OCI-LY3 (cell line): ENCODE measurements at regions not wholly inside any gene's neighbourhood (a gene's known extent, or its start where the extent isn't known, plus 50 kb on each side); places are given as distances from the start of the nearest gene placed in this dataset.

Source experiments
- H2AFZ ChIP-seq: fragments of 200-600, 300-600 bp; shearing (Covaris generic); 2 replicates; pipeline ENCODE4 v1.6.0; 2014; ENCODE audit warnings: antibody characterized with exemption, low read depth, low read length
- H3K27ac ChIP-seq: fragments of 200-600, 300-600 bp; sonication (generic); 2 replicates; pipeline ENCODE4 v1.5.1; 2014; ENCODE audit warnings: mild to moderate bottlenecking, low read length, moderate library complexity, mixed read lengths
- H3K27me3 ChIP-seq: fragments of 200-600, 300-600 bp; sonication (generic); 2 replicates; pipeline ENCODE4 v1.6.1; 2014; ENCODE audit warnings: low read depth, low read length, mixed read lengths
- H3K36me3 ChIP-seq: fragments of 200-600, 300-600 bp; sonication (generic); replicated peaks from 2 replicates; pipeline ENCODE3; 2014; ENCODE audit warnings: low read depth, low read length, mixed read lengths
- H3K4me1 ChIP-seq: fragments of 300-600, 200-600 bp; sonication (generic); 2 replicates; pipeline ENCODE4 v1.6.1; 2014; ENCODE audit warnings: low read length, mixed read lengths
- H3K4me2 ChIP-seq: fragments of 200-600, 300-600 bp; sonication (generic); 2 replicates; pipeline ENCODE4 v1.6.1; 2014; ENCODE audit warnings: low read length, mixed read lengths
- H3K4me3 ChIP-seq: fragments of 300-600, 200-600 bp; sonication (generic); 2 replicates; pipeline ENCODE4 v1.5.1; 2014; ENCODE audit warnings: antibody characterized with exemption, mild to moderate bottlenecking, low read length, moderate library complexity
- H3K79me2 ChIP-seq: fragments of 300-600, 200-600 bp; shearing (Covaris generic); 2 replicates; pipeline ENCODE4 v1.6.1; 2014; ENCODE audit warnings: mild to moderate bottlenecking, low read length, mixed read lengths
- H3K9ac ChIP-seq: fragments of 300-600, 200-600 bp; shearing (Covaris generic); 2 replicates; pipeline ENCODE4 v1.6.0; 2014; ENCODE audit warnings: mild to moderate bottlenecking, low read length, moderate library complexity
- H3K9me3 ChIP-seq: fragments of 200-600, 300-600 bp; shearing (Covaris generic); 2 replicates; pipeline ENCODE4 v1.6.1; 2014; ENCODE audit warnings: low read length, mixed read lengths; ENCODE audit not compliant: insufficient read depth
- H4K20me1 ChIP-seq: fragments of 200-600, 300-600 bp; sonication (generic); 2 replicates; pipeline ENCODE4 v1.6.1; 2016; ENCODE audit warnings: low read length, mixed read lengths; ENCODE audit not compliant: insufficient read depth
- CTCF ChIP-seq: fragments of 200-600, 300-600 bp; sonication (generic); IDR thresholded peaks from 2 replicates; pipeline ENCODE4 v1.5.1; 2014; ENCODE audit warnings: antibody characterized with exemption, low read length, low read depth
- EZH2phosphoT487 ChIP-seq: fragments of 200-600 bp; shearing (Covaris generic); IDR thresholded peaks from 2 replicates; pipeline ENCODE4 v1.6.1; 2018; ENCODE audit warnings: antibody characterized with exemption, mixed run types, low read depth

DNA sequence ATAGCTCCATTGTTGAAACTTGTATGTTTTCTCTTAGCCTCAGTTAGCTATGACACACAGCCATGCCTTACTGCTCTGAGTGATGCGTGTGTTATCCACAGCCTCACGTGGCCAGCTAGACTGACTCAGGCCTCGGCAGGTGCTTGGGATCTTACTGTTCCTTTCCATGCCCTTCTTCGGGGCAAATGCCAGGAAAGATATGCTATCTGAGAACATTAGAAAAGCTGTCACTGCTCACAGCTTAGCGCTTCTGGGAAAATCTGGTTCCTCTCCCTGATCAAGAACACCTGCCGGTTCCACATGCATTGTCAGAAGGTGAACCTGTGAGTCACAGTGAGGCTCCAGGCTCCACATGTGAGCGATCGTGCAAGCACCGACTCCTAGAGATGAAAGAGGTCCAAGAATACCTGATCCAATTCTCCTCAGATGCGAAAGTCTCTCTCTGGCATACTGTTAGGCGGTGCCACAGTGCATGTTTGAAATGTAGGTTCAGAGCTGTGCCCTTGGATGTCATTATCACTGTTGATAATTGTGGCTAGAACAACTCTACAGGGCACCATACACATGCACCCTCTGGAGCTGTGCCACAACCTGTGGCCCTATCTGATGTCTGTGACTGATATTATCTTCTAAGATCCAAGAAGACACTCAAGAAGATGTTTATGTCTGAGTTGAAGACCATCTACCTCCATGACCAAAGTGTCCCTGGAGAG lies 247.8 kb upstream of the IGFBP3 start:
- peaks cover 12% of the 10 kb centered on the region for H3K36me3 ChIP-seq
- H2AFZ ChIP-seq = no peak overlapping the region

DNA sequence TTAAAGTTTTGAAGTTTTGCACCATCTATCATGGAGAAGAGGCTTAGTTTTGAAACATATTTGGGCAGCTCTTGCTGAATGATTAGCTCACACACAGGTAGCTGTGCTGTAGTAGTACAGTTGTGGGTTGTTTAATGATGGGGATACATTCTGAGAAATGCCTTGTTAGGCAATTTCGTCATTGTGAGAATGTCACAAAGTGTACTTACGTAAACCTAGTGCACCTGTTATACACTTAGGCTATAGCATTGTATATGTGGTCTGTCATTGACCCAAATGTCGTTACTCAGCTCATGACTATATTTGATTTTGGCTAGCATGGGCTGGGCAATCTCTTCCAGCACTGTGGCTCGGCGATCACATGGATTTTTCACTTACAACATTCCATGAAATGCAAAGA lies 247.2 kb upstream of the IGFBP3 start:
- H3K9ac ChIP-seq = no peak overlapping the region
- TF ChIP-seq CTCF (no peak), EZH2phosphoT487 (no peak)
- no peaks in the 10 kb centered on the region for H3K79me2 ChIP-seq
- peaks cover 12% of the 10 kb centered on the region for H3K36me3 ChIP-seq
- H3K27me3 ChIP-seq = no peaks in the 10 kb centered on the region
- no peak overlapping the region for H2AFZ ChIP-seq
- H3K4me2 ChIP-seq = no peak overlapping the region
- H4K20me1 ChIP-seq = no peaks in the 10 kb centered on the region
- H3K9me3 ChIP-seq = peaks cover 19% of the 10 kb centered on the region
- no peak overlapping the region for H3K4me3 ChIP-seq
- H3K27ac ChIP-seq = no peak overlapping the region
- peaks cover 5% of the 10 kb centered on the region; the same call in 1 of the 2 replicates for H3K4me1 ChIP-seq

More for the DNA sequence above, 247.8 kb upstream of the IGFBP3 start:
- Histone ChIP-seq H3K79me2 (no peaks in the 10 kb centered on the region), H3K27me3 (no peaks in the 10 kb centered on the region), H3K4me2 (no peak overlapping the region), H3K4me3 (no peak overlapping the region), H3K4me1 (peaks cover 4% of the 10 kb centered on the region; the same call in 1 of the 2 replicates), H3K9me3 (peaks cover 19% of the 10 kb centered on the region), H3K27ac (no peak overlapping the region), H3K9ac (no peak overlapping the region), H4K20me1 (no peaks in the 10 kb centered on the region)
- no peak for TF ChIP-seq EZH2phosphoT487
- no peak for TF ChIP-seq CTCF

DNA sequence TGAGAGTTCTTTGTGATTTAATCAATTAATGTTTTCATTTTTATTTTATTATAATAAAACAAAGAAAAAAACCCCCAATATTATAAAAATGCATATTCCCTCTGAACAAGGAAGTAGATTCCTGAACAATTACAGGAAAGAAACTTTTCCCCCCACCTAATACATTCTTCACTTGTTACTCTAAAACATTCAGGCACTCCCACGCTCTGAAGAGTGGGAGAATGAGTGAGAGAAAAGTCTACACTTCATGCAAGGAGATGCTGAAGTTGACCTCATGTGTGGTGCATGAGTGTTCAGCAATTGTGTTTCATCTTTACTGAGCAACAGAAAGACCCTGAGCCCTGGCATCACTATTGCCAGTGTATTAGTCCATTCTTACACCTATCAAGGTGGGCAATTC lies 244.2 kb upstream of the IGFBP3 start:
- no peak overlapping the region for H3K4me3 ChIP-seq
- H2AFZ ChIP-seq = no peak overlapping the region
- H3K27ac ChIP-seq = no peak overlapping the region
- no peaks in the 10 kb centered on the region for H3K79me2 ChIP-seq
- H3K9ac ChIP-seq = no peak overlapping the region
- peaks cover 14% of the 10 kb centered on the region; the same call in 1 of the 2 replicates for H3K4me1 ChIP-seq
- H3K4me2 ChIP-seq = no peak overlapping the region
- no peaks in the 10 kb centered on the region for H4K20me1 ChIP-seq
- peaks cover 19% of the 10 kb centered on the region for H3K9me3 ChIP-seq
- no peak for TF ChIP-seq CTCF
- TF ChIP-seq EZH2phosphoT487 = no peak
- no peaks in the 10 kb centered on the region for H3K27me3 ChIP-seq
- peaks cover 12% of the 10 kb centered on the region for H3K36me3 ChIP-seq

DNA sequence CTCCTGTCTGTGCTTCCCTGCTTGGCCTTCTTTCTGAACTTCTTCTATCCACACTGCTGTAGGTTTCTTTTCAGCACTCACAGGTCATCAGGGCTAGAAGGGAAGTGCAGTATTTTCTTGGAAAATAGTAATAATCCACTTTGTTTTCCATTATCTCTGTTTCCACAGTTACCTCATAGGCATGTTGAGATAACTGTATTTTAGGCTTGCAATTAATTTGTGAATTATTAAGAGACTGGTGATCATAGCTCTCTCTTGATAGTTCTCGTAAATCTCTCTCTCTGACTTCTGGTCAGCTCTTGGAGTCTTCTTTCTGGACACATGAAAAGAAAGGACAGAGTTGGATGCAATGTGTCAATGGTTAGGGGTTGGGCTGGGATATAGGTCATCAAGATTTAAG lies 243.6 kb upstream of the IGFBP3 start:
- Histone ChIP-seq H3K27ac (no peak overlapping the region), H3K27me3 (no peaks in the 10 kb centered on the region), H2AFZ (no peak overlapping the region), H4K20me1 (no peaks in the 10 kb centered on the region), H3K79me2 (no peaks in the 10 kb centered on the region), H3K4me3 (no peak overlapping the region), H3K9ac (no peak overlapping the region), H3K4me2 (no peak overlapping the region), H3K36me3 (peaks cover 12% of the 10 kb centered on the region), H3K9me3 (peaks cover 19% of the 10 kb centered on the region), H3K4me1 (peaks cover 14% of the 10 kb centered on the region; the same call in 1 of the 2 replicates)
- TF ChIP-seq CTCF (no peak), EZH2phosphoT487 (no peak)
